ENCODE measurements at regions not wholly inside any gene's neighbourhood (a gene's known extent, or its start where the extent isn't known, plus 50 kb on each side); places are given as distances from the start of the nearest gene placed in this dataset.
"Not testable (repeated sequence)": the region's sequence is repeated elsewhere in the genome, so short reads cannot be mapped to it uniquely, and the experiment has no call there.

GRCh38 chr2:193868833-193869232 lies 1674.1 kb upstream of the TMEFF2 start:
- no peak for DNase-seq (ENCODE audit: low read depth in 3 of 3)

- no peak for DNase-seq (ENCODE audit: low read depth in 3 of 3)
Measured at GRCh38 chr2:193868132-193868531, 1673.4 kb upstream of the TMEFF2 start.

GRCh38 chr2:193867454-193867853 lies 1672.7 kb upstream of the TMEFF2 start:
- no peak for DNase-seq (ENCODE audit: low read depth in 3 of 3)

- DNase-seq (ENCODE audit: low read depth in 3 of 3), result no peak
Measured at GRCh38 chr2:193861557-193861956, 1666.8 kb upstream of the TMEFF2 start.

- no peak for DNase-seq (ENCODE audit: low read depth in 3 of 3)
Measured at GRCh38 chr2:193847991-193848390, 1653.3 kb upstream of the TMEFF2 start.

- no peak for DNase-seq (ENCODE audit: low read depth in 3 of 3)
Measured at GRCh38 chr2:193847130-193847529, 1652.4 kb upstream of the TMEFF2 start.

GRCh38 chr2:193845604-193846003 lies 1650.9 kb upstream of the TMEFF2 start:
- no peak for DNase-seq (ENCODE audit: low read depth in 3 of 3)

GRCh38 chr2:193843675-193844074 lies 1648.9 kb upstream of the TMEFF2 start:
- DNase-seq (ENCODE audit: low read depth in 3 of 3), result no peak

GRCh38 chr2:193841384-193842150 lies 1646.8 kb upstream of the TMEFF2 start:
- DNase-seq (ENCODE audit: low read depth in 3 of 3), result no peak

- DNase-seq (ENCODE audit: low read depth in 3 of 3), result no peak
Measured at GRCh38 chr2:193837111-193837738, 1642.5 kb upstream of the TMEFF2 start.

- not testable (repeated sequence) for DNase-seq (ENCODE audit: low read depth in 3 of 3)
Measured at GRCh38 chr2:193836424-193837006, 1641.8 kb upstream of the TMEFF2 start.

- DNase-seq (ENCODE audit: low read depth in 3 of 3), result not testable (repeated sequence)
Measured at GRCh38 chr2:193833895-193834294, 1639.2 kb upstream of the TMEFF2 start.

- no peak for DNase-seq (ENCODE audit: low read depth in 3 of 3)
Measured at GRCh38 chr2:193824474-193824873, 1629.7 kb upstream of the TMEFF2 start.

- no peak for DNase-seq (ENCODE audit: low read depth in 3 of 3)
Measured at GRCh38 chr2:193818801-193819499, 1624.2 kb upstream of the TMEFF2 start.

GRCh38 chr2:193816008-193816407 lies 1621.3 kb upstream of the TMEFF2 start:
- no peak for DNase-seq (ENCODE audit: low read depth in 3 of 3)

- no peak for DNase-seq (ENCODE audit: low read depth in 3 of 3)
Measured at GRCh38 chr2:193810533-193810932, 1615.8 kb upstream of the TMEFF2 start.

GRCh38 chr2:193808877-193809276 lies 1614.1 kb upstream of the TMEFF2 start:
- no peak for DNase-seq (ENCODE audit: low read depth in 3 of 3)

- no peak for DNase-seq (ENCODE audit: low read depth in 3 of 3)
Measured at GRCh38 chr2:193806088-193806774, 1611.5 kb upstream of the TMEFF2 start.

- DNase-seq (ENCODE audit: low read depth in 3 of 3), result no peak
Measured at GRCh38 chr2:193796847-193797246, 1602.1 kb upstream of the TMEFF2 start.

GRCh38 chr2:193793914-193794313 lies 1599.2 kb upstream of the TMEFF2 start:
- no peak for DNase-seq (ENCODE audit: low read depth in 3 of 3)

- DNase-seq (ENCODE audit: low read depth in 3 of 3), result no peak
Measured at GRCh38 chr2:193783681-193784080, 1588.9 kb upstream of the TMEFF2 start.

- no peak for DNase-seq (ENCODE audit: low read depth in 3 of 3)
Measured at GRCh38 chr2:193778293-193778692, 1583.6 kb upstream of the TMEFF2 start.

Measured in stimulated activated CD4-positive, alpha-beta T cell treated with anti-CD3 and anti-CD28 coated beads, TNF-alpha, amount 100 ng/mL, for 24 hours (primary cell).